ENCODE measurements at regions not wholly inside any gene's neighbourhood (a gene's known extent, or its start where the extent isn't known, plus 50 kb on each side); places are given as distances from the start of the nearest gene placed in this dataset.
"Not testable (repeated sequence)": the region's sequence is repeated elsewhere in the genome, so short reads cannot be mapped to it uniquely, and the experiment has no call there.

DNA sequence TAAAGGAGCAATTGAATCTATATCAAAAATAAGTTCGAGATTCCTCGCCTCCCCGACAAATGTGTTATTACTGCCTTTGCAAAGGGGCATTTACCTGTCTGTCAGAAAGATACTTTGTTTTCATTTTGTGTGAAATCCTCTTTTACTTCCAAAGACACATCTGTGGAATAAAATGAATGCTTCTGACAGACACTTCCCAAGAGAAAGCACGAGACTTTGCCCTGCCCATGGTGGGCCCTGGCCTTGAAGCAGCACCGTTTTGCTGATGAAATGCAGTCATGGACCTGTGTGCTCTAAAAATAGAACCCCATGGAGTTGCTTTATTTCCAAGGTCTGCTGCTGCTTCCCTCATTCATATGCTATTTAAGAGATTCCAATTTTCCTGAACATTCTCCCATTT lies 85.9 kb upstream of the USP47 start:
- no peak for DNase-seq

DNA sequence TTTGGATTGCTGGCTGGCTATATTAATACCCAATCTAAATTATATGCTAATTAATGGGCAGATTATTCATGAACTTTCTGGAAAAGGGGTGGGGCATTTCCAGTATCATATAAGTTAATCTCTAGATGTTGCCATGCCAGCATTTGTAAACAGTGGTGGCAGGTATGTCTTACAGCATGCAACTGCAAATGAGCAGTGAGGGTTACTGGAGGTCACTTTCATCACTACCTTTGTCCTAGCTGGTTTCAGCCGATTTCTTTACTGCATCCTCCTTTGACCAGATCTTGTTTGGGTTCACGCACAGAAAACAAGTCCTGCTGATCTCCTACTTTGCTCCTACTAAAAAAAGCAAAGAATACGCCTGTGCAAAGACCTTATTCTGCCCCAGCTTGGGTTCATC lies 89.1 kb upstream of the USP47 start:
- no peak for DNase-seq

DNA sequence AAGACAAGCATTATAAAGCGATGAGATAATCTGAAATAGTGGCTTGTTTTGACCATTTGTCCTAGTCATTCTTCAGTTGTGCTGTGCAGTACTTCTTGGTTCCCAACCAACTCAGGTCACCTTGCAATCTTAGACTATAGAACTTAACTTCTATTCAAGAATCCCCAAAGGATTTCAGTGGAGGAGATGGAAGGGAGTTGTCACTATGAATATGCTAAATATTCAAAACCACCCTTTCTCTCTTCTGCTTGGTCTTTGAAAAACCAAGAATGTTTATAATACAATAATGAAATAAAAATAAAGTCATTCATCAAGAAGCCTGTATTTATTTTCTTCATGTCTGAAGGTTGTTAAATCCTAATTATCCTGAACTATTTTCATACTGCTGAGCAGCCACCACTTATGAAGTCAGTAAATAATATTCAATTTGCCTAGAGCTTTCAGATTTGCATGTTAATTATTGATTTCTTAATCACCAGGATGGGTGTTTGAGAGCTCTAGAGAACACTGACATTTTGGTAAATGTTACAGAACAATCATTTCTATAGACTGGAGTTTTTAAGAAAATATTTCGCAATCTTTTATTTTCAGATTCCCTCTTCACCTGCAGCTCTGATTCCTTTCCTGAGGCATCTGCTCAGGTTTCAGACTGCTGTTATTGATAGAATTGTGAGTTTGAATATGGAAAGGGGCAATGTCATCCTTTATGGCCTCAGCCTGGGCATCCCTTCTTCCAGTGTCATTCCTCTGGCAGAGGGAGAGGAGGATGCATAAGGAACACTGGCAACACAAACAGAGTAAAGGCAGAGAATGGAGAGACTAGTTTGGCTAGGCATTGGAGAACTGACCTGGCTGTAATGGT lies 91.5 kb upstream of the USP47 start:
- no peak for DNase-seq

DNA sequence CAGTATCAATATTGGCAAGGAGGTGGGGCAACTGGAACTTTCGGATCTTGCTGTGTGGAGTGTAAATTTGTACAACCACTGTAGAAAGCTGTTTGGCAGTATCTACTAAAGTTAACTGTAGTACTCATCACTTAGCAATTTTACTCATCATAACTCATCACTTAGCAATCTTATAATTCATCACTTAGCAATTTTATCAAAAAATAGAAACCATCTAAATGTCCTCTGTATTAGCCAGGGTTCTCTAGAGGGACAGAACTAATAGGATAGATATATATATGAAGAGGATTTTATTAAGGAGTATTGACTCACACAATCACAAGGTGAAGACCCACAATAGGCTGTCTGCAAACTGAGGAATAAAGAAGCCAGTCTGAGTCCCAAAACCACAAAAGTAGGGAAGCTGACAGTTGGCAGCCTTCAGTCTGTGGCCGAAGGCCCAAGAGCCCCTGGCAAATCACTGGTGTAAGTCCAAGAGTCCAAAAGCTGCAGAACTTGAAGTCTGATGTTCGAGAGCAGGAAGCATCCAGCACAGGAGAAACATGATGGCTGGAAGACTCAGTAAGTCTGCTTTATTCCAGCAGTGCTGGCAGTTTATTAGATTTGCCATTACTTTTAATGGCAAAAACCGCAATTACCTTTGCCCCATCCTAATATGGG lies 92.9 kb upstream of the USP47 start:
- DNase-seq: no peak

DNA sequence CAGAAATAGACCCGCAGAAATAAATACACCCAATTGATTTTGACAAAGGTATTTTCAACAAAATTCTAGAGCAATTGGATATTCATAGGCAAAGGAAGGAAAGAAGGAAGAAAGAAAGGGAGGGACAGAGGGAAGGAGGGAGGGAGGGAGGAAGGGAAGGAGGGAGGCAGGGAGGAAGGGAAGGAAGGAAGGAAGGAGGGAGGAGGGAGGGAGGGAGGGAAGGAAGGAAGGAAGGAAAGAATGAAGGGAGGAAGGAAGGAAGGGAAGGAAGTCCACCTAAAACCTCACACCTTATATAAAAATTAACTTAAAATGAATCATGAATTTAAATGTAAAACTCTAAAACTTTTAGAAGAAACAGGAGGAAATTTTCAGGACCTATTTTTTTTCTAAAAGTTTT lies 94.2 kb upstream of the USP47 start:
- DNase-seq: no peak

DNA sequence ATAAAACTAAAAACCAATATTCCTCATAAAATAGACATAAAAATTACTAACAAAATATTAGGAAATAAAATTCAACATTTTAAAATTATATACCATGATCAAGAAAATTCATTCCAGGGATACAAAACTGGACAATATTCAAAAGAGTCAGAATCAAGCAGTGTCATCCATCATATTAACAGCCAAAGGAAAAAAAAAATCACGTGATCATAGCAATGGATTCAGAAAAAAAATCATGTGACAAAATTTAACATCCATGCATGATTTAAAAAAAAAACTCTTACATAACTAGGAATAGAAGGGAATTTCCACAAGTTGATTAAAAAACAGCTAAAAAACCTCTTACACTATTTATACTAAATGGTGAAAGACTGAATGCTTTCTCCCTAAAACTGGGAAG lies 95.3 kb upstream of the USP47 start:
- DNase-seq: no peak

DNA sequence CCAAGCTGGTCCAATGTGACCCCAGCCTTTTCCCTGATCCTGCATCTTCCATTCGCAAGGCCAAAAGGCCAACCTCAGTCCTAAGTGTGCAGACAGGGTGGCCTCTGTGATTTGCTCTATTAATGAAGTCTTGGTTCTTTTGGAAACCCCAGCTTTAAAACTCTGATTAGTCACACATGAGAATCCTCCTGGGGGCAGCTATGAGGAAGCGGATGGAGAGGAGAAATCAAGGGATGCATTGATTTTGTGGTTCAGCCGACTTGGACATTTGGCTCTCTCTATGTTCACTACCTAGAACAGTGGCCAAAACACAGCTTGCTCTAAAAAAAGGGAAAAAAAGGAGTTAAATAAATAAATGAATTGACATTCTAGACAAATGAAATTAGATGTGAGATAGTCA lies 98.6 kb upstream of the USP47 start:
- no peak for DNase-seq

DNA sequence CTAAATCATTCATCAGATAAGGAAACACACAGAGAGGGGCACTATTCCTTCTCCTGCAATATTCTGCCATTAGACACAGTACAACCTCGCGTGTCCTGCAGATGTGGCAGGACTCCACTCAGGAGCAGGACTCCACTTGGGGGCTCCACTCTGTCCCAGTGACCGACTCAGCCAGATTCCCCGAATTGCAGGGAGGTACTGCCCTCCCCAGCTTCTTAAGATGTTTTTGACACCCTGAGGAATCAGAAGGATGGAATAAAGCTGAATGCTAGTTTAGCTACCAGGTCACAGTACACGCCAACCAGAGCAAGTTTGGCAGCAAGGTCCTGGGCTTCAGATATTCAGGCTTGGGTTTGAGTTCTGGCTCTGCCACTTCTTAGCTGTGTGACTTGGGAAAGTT lies 99.3 kb upstream of the USP47 start:
- DNase-seq: no peak

DNA sequence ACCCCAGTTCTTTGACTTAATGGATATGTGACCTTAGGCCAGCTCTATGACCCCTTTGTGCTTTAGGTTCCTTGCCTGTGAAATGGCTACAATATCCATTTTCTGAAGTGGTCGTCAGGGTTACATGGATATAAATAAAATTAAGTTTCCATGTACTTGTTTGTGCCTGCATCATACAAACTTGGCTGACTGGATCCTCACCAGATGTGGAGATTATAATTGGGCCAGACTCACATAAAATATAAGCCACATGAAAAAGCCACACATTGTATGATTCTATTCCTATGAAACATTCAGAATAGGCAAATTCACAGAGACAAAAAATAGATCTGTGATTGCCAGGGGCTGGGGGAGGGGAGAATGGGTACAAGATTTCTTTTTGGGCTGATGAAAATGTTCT lies 100.9 kb upstream of the USP47 start:
- no peak for DNase-seq

DNA sequence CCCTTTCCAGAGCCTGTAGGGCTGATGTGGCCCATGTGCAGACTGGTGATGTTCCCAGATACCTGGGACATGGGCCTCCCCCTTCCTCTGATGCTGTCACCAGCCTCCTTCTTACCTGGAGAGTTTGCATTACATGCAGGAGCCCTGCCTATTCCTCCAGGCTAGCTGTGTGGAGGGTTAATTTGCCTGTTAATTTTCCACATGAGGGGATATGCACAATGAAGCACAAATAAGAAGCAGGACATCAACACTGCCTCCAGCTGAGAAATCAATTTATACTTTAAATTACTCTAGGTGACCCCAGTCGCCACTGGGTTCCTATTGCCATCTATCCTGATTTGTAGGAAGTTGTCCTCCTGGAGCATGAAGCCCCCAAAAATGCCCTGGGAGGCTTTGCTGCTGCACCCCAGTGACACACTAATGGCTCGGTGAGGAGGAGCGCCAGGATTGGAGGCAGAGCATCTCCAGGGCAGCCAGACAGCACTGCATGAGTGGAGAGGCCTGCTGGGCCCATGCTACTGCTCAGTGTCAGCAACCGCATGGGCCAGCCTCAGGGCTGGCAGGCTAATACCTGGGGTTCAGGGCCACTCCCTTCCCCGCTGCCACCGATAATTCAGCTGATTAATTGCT lies 101.6 kb upstream of the USP47 start:
- no peak for DNase-seq

DNA sequence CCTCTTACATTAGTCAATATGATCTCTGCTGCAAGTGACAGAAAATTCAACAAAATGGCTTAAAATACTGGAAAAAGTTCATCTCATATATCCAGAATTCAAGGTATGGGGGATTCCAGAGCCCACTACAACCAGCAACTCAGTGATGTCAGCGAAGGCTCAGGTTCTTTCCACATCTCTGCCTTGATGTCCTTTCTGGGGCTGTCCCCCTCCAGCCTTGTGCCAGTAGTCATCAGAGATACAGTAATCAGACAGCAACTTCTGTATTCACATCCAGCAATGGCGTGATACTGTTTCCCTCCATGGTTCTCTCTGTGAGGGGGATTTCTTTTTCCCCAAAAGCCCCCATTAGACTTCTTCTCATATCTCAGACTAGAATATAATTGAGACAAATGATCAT lies 103.4 kb upstream of the USP47 start:
- no peak for DNase-seq

DNA sequence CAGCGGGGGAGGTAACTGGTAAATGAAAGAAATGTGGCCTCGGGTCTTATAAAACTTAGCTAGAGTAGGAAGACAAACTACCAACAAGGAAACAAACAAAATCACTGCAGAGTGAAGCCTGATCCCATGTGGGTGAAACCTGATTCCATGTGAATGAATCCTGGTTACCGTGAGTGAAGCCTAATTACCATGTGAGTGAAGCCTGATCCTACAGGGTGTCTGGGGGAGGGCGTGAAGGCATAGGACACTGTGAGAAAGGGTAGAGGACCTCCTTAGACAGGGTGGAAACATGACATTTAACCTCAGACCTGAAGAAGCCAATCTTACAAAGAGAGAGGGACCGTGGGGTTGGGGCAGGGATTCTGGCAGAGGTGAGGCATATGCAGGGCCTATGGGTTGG lies 106.2 kb upstream of the USP47 start:
- no peak for DNase-seq

DNA sequence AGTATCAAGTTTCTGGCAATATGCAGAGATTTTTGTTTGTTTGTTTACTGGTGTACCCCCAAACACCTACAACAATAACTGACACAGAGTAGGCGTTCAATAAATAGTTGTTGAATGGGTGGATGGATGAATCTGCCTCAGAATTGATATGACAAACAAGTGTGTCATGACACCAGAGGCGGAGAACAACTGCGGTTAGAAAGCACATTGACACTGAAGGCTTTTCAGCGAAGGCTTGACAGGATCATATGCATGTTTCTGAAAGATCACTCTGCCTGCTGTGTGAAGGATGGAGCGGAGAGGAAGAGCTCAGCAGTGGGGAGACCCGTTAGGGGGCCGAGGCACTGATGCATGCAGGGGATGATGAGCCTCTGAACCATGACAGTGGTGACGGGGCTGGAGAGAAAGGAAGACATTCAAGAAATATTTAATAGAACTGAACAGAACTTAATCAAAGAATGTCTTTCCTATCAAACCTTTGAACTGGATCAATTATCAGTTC lies 108.5 kb upstream of the USP47 start:
- DNase-seq: no peak

DNA sequence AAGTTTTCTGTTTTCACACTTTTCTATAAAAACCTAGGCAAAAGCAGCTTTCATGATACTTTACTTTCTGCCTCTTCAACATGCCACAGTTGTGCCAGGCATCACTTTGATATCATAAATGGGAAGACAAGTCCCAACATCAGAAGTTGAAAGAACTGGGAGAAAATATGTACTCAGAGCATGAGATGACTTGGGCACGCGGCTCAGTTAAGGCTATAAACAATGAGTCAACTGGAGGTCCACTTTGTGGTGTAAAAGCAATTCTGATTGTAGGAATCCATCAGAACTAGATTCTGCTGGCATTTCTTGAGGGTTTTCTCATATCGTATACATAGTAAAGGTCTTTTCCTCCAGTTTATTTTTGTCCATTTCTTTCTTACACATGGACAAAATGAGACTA lies 109.7 kb upstream of the USP47 start:
- no peak for DNase-seq

DNA sequence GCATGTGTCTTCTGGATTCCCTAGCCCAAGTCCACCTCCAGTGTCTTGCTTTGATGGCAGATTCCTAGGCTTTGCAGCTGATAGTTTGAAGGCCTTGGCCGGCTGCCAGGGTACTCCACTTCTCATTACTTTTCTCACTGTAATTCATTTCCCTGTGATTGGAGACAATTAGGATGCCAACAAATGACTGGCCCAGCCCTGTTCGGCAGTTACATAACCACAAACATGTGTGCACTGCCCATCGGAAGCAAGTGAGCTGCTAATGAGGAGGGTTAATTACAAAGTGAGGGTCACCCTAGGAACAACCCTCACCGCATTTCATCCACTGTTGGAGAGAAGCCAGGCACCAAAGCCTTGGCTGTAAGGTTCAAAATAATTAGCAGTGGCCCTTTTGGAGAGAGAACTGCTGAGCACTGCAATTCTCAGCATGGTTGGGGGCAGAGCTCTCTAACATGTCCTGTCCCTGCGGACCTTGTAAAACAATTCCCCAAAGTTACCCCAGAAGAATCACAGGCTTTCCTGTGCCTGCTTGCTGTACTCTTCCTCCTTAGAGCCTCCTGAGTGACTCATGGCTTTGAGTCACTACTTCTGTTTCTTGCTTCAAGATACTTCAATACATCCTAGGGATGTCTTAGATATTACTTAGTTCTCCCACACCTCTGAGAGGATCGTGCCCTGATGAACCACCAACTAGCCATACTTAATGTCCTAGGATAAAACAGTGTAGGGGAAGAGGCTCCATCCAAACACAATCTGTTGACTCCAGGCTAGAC lies 109.7 kb upstream of the GALNT18 start:
- DNase-seq: no peak

DNA sequence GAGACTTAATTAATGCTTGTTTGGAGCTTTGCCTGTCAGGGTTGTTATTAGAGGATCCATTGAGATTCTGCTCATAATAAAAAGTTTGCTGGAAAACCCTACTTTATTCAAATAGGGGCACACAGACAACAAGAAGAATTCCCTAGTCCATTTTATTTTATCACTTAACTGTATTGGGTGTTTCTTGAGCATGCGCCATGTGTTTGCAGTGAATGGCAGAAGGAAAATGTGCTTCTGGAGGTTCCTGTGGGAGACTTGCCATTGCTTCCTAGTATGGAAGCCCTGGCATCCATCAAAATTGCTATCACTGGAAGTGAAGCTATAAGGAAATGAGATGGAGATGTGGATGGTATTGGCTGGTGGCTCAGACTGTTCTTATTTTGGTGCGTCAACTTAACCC lies 106.6 kb upstream of the GALNT18 start:
- no peak for DNase-seq

DNA sequence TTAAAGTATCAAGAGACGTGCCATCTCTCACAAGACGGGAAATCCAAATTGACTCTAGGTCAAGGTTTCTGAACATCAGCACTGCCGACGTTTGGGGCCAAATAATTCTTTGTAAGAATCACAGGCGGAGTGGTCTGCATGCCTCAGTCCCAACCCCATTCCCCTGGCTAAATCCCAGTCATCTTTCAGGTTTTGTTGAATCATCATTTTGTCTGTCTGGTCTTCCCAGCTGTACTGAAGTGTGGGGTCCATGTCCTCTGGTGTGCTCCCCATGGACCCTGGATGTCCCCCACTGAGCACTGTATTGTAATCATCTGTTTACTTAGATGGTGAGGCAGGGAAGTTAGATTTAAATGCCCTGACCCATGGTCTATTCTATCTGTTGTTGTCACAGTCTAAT lies 103.6 kb upstream of the GALNT18 start:
- no peak for DNase-seq

DNA sequence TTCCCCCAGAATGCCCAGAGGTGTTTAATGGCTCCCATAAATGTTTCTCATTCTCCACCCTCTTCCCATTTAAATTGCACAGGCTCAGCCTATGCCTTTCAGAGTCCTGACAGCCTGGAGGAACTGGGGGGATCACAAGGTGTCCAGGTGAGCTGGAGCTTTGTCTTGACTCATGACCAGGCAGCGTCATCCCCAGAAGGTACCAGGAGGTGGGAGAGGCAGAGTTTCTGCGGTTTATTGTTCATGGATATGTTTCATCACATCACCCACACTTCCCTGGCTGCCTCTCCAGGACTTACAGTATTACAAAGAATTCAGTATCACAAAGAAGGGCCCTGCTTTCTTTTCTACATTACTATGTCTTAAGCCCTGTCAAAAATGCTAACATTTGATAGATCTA lies 103.2 kb upstream of the GALNT18 start:
- DNase-seq: no peak

DNA sequence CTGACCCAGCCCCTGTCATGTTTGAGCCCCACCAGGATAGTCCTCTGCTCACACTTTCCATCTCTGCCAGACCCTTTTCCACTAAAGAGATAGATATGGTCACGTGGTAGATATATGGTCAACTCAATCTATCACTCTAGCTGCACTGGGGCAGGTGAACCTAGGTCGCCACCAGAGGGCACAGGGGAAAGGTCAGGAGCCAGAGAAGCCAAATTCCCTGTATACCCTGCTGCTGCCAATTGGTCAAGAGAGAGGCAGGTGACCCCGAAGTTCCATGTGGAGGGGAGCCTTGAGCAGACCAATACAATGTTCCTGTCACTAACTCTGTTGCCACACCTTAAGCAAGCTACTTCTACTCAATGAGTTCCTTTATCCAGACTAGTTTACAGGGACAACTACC lies 101.1 kb upstream of the GALNT18 start:
- DNase-seq: no peak

DNA sequence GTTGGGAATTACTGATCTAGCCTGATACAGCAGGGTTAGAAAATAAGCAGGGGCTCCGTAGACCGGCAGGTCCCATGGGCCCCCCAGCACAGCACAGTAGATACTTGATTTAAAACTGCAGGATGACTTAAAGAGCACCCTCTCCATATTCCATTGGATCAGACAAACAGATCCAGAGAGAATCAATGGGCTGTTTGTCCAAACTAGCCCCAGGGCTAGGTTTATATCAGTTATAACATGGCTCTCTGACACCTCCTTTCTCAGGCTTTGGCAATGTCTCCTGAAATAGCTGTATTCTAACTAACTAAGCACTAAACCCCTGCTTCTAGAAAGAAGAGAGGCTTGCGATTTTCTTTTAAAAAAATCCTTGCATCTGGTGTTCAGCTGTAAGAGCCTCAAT lies 100.4 kb upstream of the GALNT18 start:
- no peak for DNase-seq

DNA sequence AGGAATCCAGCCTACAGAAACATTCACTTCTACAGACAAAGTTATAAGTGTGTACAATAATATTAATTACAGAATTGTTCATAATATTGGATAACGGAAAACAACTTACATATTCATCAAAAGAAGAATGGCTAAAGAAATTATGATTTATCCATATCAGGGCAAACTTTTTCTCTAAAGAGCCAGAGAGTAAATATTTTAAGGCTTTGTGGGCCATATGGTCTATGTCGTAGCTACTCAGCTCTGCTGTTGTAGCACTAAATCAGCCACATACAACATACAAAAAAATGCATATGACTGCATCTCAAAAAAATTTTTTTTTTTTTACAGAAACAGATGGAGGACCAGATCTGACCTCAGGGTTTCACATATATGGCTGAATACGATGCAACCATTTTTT lies 96.7 kb upstream of the GALNT18 start:
- DNase-seq: no peak

DNA sequence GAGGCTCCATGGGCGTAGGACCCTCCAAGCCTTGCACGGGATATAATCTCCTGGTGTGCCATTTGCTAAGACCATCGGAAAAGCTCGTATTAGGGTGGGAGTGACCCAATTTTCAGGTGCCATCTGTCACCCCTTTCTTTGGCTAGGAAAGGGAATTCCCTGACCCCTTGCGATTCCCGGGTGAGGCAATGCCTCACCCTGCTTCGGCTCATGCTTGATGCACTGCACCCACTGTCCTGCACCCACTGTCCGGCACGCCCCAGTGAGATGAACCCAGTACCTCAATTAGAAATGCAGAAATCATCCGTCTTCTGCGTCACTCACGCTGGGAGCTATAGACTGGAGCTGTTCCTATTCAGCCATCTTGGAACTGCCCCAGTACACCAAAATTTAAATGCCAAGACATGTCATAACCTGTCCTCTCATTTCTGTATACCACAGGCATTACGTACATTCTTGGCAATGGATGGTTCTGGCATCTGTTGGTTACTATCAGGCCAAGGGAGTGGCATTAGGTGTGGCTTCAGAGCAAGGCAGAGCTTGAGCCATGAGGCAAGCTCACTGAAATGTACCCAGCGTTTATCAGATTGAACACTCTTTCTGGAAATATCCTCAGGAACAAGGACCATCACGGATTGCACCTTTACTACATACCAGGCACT lies 95.4 kb upstream of the GALNT18 start:
- DNase-seq: no peak

DNA sequence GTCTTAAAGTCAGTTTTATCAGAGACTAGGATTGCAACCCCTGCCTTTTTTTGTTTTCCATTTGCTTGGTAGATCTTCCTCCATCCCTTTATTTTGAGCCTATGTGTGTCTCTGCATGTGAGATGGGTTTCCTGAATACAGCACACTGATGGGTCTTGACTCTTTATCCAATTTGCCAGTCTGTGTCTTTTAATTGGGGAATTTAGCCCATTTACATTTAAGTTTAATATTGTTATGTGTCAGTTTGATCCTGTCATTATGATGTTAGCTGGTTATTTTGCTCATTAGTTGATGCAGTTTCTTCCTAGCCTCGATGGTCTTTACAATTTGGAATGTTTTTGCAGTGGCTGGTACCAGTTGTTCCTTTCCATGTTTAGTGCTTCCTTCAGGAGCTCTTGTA lies 93.3 kb upstream of the GALNT18 start:
- DNase-seq: not testable (repeated sequence)
